NB4 (cell line): ENCODE measurements at regions not wholly inside any gene's neighbourhood (a gene's known extent, or its start where the extent isn't known, plus 50 kb on each side); places are given as distances from the start of the nearest gene placed in this dataset.

Source experiments
- DNase-seq: peaks from one replicate; pipeline ENCODE4 v3.0.0; 2010; ENCODE audit warnings: low read depth
- H3K4me3 ChIP-seq: one replicate; pipeline ENCODE4 v1.5.1; 2011; ENCODE audit warnings: mild to moderate bottlenecking, low read depth, low read length, moderate library complexity
- CTCF ChIP-seq: IDR thresholded peaks from one replicate; pipeline ENCODE4 v1.5.1; 2012; ENCODE audit warnings: low read depth, low read length
- MAX ChIP-seq: IDR thresholded peaks from 2 replicates; pipeline ENCODE4 v1.6.1; 2011; ENCODE audit warnings: low read depth, low read length
- MYC ChIP-seq: IDR thresholded peaks from 2 replicates; pipeline ENCODE4 v1.6.1; 2011; ENCODE audit warnings: low read depth, low read length
- POLR2A ChIP-seq: IDR thresholded peaks from 2 replicates; pipeline ENCODE4 v1.6.1; 2011; ENCODE audit warnings: mild to moderate bottlenecking; ENCODE audit not compliant: insufficient read length; ENCODE audit errors: extremely low read depth

GRCh38 chr2:48189552-48190228, 124.8 kb upstream of the FOXN2 start:
- TF ChIP-seq CTCF (no peak), MAX (no peak), MYC (no peak), POLR2A (no peak)
- DNase-seq = no peak
- no peak overlapping the region for H3K4me3 ChIP-seq

- DNase-seq = no peak
- TF ChIP-seq MAX = no peak
- TF ChIP-seq POLR2A = no peak
- TF ChIP-seq CTCF = no peak
- TF ChIP-seq MYC = no peak
- no peak overlapping the region for H3K4me3 ChIP-seq
Observed at GRCh38 chr2:48190230-48190629, 124.3 kb upstream of the FOXN2 start.

GRCh38 chr2:48194641-48195040, 119.8 kb upstream of the FOXN2 start:
- H3K4me3 ChIP-seq = no peak overlapping the region
- TF ChIP-seq MYC (no peak), POLR2A (no peak), CTCF (no peak), MAX (no peak)
- DNase-seq = no peak

GRCh38 chr2:48195169-48195568, 119.3 kb upstream of the FOXN2 start:
- TF ChIP-seq POLR2A = no peak
- no peak for TF ChIP-seq MYC
- TF ChIP-seq CTCF = no peak
- TF ChIP-seq MAX = no peak

GRCh38 chr2:48197618-48198017, 116.9 kb upstream of the FOXN2 start:
- no peak for DNase-seq
- H3K4me3 ChIP-seq = no peak overlapping the region
- TF ChIP-seq MYC = no peak
- TF ChIP-seq MAX = no peak
- no peak for TF ChIP-seq POLR2A
- TF ChIP-seq CTCF = no peak

More at GRCh38 chr2:48195169-48195568, 119.3 kb upstream of the FOXN2 start:
- no peak for DNase-seq
- no peak overlapping the region for H3K4me3 ChIP-seq
